K562 (cell line): ENCODE measurements at regions not wholly inside any gene's neighbourhood (a gene's known extent, or its start where the extent isn't known, plus 50 kb on each side); places are given as distances from the start of the nearest gene placed in this dataset.

Experiments
- ATAC-seq: fragments of 200-7000 bp; cut with Tn5 transposase; 3 replicates; pipeline ENCODE4 v1.9.1; 2020; ENCODE audit warnings: moderate library complexity
- BruUV-seq: library from RNA; stranded (reverse); fragments of 400-500 nt; replicated peaks from 2 replicates; lab custom pipeline; 2021; lab: Mats Ljungman, UMichigan
- CTCF ChIA-PET: fragments of 300-600 bp; formaldehyde crosslinking; extraction: SDS; loops from one replicate; lab custom pipeline; 2021; ENCODE audit warnings: low intra/inter-chr PET ratio; lab: Yijun Ruan, JAX
- POLR2A ChIA-PET: fragments of 300-600, 350-650 bp; sonication (Branson Sonifier 250); formaldehyde crosslinking; extraction: SDS; loops from one replicate; lab custom pipeline; 2021; ENCODE audit warnings: antibody characterized with exemption, inconsistent platforms; lab: Yijun Ruan, JAX
- DNase-seq, 4 experiments: peaks; one replicate each; pipeline versions ENCODE4 v3.0.0 to v3.0.0-alpha.2; 2011 to 2018; ENCODE audit warnings: low spot score in 3 of 4, mixed read lengths in 3 of 4; ENCODE audit errors: extremely low read depth in 1 of 4
- FAIRE-seq: peaks from 2 replicates; lab custom pipeline; 2011; peaks lifted over from hg19 to GRCh38; lab: Jason Lieb, UNC
- H2AFZ ChIP-seq: 2 replicates; pipeline ENCODE4 v1.6.0; 2011; ENCODE audit warnings: low read depth, low read length, control low read depth, inconsistent platforms
- H3K27ac ChIP-seq: fragments of 200-600 bp; 3 replicates; pipeline ENCODE4 v1.8.0; 2011; ENCODE audit warnings: low read depth, mild to moderate bottlenecking, control low read depth, inconsistent platforms, low read length, moderate library complexity, mixed read lengths; ENCODE audit errors: extremely low read depth
- H3K27me3 ChIP-seq, 2 experiments: fragments of 300-600 bp in 1 of 2; 2 replicates in 1 of 2; 3 replicates in 1 of 2; pipeline versions ENCODE4 v1.6.0 to v1.8.0; 2011; ENCODE audit warnings: inconsistent platforms in 2 of 2, low read length in 2 of 2, mild to moderate bottlenecking in 1 of 2, mixed read lengths in 1 of 2, moderate library complexity in 1 of 2; ENCODE audit not compliant: control insufficient read depth in 2 of 2, insufficient read depth in 2 of 2
- H3K36me3 ChIP-seq: fragments of 300-600 bp; 3 replicates; pipeline ENCODE4 v1.8.0; 2011; ENCODE audit warnings: mild to moderate bottlenecking, low read length, inconsistent platforms; ENCODE audit not compliant: control insufficient read depth, insufficient read depth
- H3K4me1 ChIP-seq, 2 experiments: fragments of 200-600 bp in 1 of 2; replicated peaks in 1 of 2; 2 replicates in 1 of 2; 3 replicates in 1 of 2; pipeline versions ENCODE4 v1.5.1 to v1.8.0; 2011; ENCODE audit warnings: inconsistent platforms in 2 of 2, low read length in 2 of 2, mild to moderate bottlenecking in 1 of 2, mixed read lengths in 1 of 2, moderate library complexity in 1 of 2; ENCODE audit not compliant: control insufficient read depth in 2 of 2, insufficient read depth in 2 of 2
- H3K4me2 ChIP-seq: 2 replicates; pipeline ENCODE4 v1.6.1; 2011; ENCODE audit warnings: low read length, control low read depth, inconsistent platforms, mixed read lengths; ENCODE audit not compliant: insufficient read depth
- H3K4me3 ChIP-seq: fragments of 200-600 bp; sonication (generic), shearing (Covaris generic); 2 replicates; pipeline ENCODE4 v1.5.1; 2016; ENCODE audit warnings: control low read depth, inconsistent platforms
- H3K79me2 ChIP-seq: fragments of 200-600 bp; 3 replicates; pipeline ENCODE4 v1.8.0; 2011; ENCODE audit warnings: low read length, inconsistent platforms; ENCODE audit not compliant: control insufficient read depth, insufficient read depth
- H3K9ac ChIP-seq, 2 experiments: 2 replicates each; pipeline versions ENCODE4 v1.6.0 to v1.6.1; 2011; ENCODE audit warnings: low read depth in 2 of 2, low read length in 2 of 2, control low read depth in 1 of 2, inconsistent platforms in 1 of 2, mild to moderate bottlenecking in 1 of 2, mixed read lengths in 1 of 2; ENCODE audit not compliant: insufficient read depth in 1 of 2
- H3K9me1 ChIP-seq: one replicate; pipeline ENCODE4 v1.6.0; 2011; ENCODE audit warnings: inconsistent platforms, mild to moderate bottlenecking, low read length, moderate library complexity; ENCODE audit not compliant: control insufficient read depth, insufficient read depth
- H3K9me3 ChIP-seq: replicated peaks from 2 replicates; pipeline ENCODE4 v1.5.1; 2011; ENCODE audit warnings: low read depth, low read length, inconsistent platforms; ENCODE audit not compliant: control insufficient read depth, insufficient read depth
- H4K20me1 ChIP-seq: replicated peaks from 2 replicates; pipeline ENCODE4 v1.6.1; 2011; ENCODE audit warnings: low read length, inconsistent platforms, mixed read lengths; ENCODE audit not compliant: control insufficient read depth, insufficient read depth
- DIDO1 ChIP-seq: fragments of 450-650 bp; IDR thresholded peaks from 2 replicates; pipeline ENCODE4 v1.6.1; 2016; ENCODE audit warnings: low read depth, missing biosample characterization, missing genetic modification characterization
- DLX4 ChIP-seq: fragments of 250-450 bp; sonication (Bioruptor Pico); IDR thresholded peaks from 2 replicates; pipeline ENCODE4 v1.6.1; 2021; ENCODE audit warnings: mild to moderate bottlenecking
- FOXJ3 ChIP-seq: sonication (generic); formaldehyde crosslinking; IDR thresholded peaks from 2 replicates; pipeline ENCODE4 v1.4.0; 2020; ENCODE audit warnings: mild to moderate bottlenecking, missing genetic modification reagents
- IRF2 ChIP-seq: sonication (generic); formaldehyde crosslinking; IDR thresholded peaks from 2 replicates; pipeline ENCODE4 v1.8.1; 2022; ENCODE audit warnings: mild to moderate bottlenecking, missing genetic modification reagents
- KDM4B ChIP-seq, 2 experiments: fragments of 450-650 bp in 1 of 2; sonication (generic) in 1 of 2; IDR thresholded peaks; 2 replicates each; pipeline ENCODE4 v1.6.1; 2016 to 2017; ENCODE audit warnings: borderline replicate concordance in 2 of 2, antibody characterized with exemption in 1 of 2, low read depth in 1 of 2, mild to moderate bottlenecking in 1 of 2
- NFIC ChIP-seq: fragments of 450-650 bp; IDR thresholded peaks from 2 replicates; pipeline ENCODE4 v1.6.1; 2017; ENCODE audit warnings: mild to moderate bottlenecking, inconsistent platforms
- PREB ChIP-seq: sonication (generic); formaldehyde crosslinking; IDR thresholded peaks from 2 replicates; pipeline ENCODE4 v1.8.1; 2023; ENCODE audit warnings: mild to moderate bottlenecking, missing genetic modification reagents
- RBM34 ChIP-seq: fragments of 200-400 bp; formaldehyde crosslinking; IDR thresholded peaks from 2 replicates; pipeline ENCODE4 v1.6.1; 2018; ENCODE audit warnings: low read length, borderline replicate concordance; ENCODE audit not compliant: insufficient read depth
- SUPT5H ChIP-seq: fragments of 450-650 bp; IDR thresholded peaks from 2 replicates; pipeline ENCODE4 v1.6.1; 2016
- TEAD4 ChIP-seq, 2 experiments: sonication (generic) in 1 of 2; formaldehyde crosslinking in 1 of 2; IDR thresholded peaks; 2 replicates each; pipeline versions ENCODE4 v1.6.1 to v1.8.0; 2012 to 2022; ENCODE audit warnings: borderline replicate concordance in 1 of 2, inconsistent platforms in 1 of 2, low read length in 1 of 2, mild to moderate bottlenecking in 1 of 2, missing genetic modification reagents in 1 of 2
- ZBTB9 ChIP-seq: fragments of 450-650 bp; formaldehyde crosslinking; IDR thresholded peaks from 2 replicates; pipeline ENCODE4 v1.4.0; 2020; ENCODE audit warnings: mild to moderate bottlenecking, moderate library complexity
- ZNF184 ChIP-seq: sonication (generic); formaldehyde crosslinking; IDR thresholded peaks from 2 replicates; pipeline ENCODE4 v1.5.0; 2020; ENCODE audit warnings: missing genetic modification reagents
- ZNF668 ChIP-seq: fragments of 250-450 bp; sonication (Bioruptor Pico); IDR thresholded peaks from 2 replicates; pipeline ENCODE4 v1.8.0; 2022; ENCODE audit warnings: mild to moderate bottlenecking, inconsistent platforms
- ZNF764 ChIP-seq: fragments of 250-450 bp; sonication (Bioruptor Pico); IDR thresholded peaks from 2 replicates; pipeline ENCODE4 v1.4.0; 2020; ENCODE audit warnings: low read depth, mild to moderate bottlenecking, moderate library complexity
- WGBS: fragments of 100-300 bp; shearing (Covaris generic); methylation state at CpG from one replicate; pipeline ENCODE4 v1.1.6; 2016; ENCODE audit warnings: low coverage, mixed read lengths; ENCODE audit not compliant: insufficient coverage; ENCODE audit errors: missing lambda C conversion rate; 5-methylcytosine and 5-hydroxymethylcytosine counted together
- in situ Hi-C: fragments of 300-500 bp; cut with MboI; formaldehyde crosslinking; loops from 4 replicates; pipeline ENCODE4 v1.15.0; 2018; ENCODE audit warnings: inconsistent platforms, mixed read lengths
- intact Hi-C: fragments of 100-400 bp; cut with micrococcal nuclease; formaldehyde crosslinking; loops from 2 replicates; pipeline ENCODE4 v1.14.2; 2022

GRCh38 chr22:47498969-47499495, 736.6 kb downstream of the TBC1D22A start:
- H4K20me1 ChIP-seq, result no peaks in the 10 kb centered on the region
- intact Hi-C loops, result no loop called here
- FAIRE-seq, result no peak
- TF ChIP-seq ZNF668 (CRISPR knock-in tag), result no peak
- TF ChIP-seq ZNF764 (CRISPR knock-in tag), result no peak
- TF ChIP-seq, all 486 proteins: peak for 0
- no peak for DNase-seq
- Histone ChIP-seq H3K9me3 (no peaks in the 10 kb centered on the region), H3K9ac (no peak overlapping the region), H3K27me3 (no peaks in the 10 kb centered on the region), H3K9me1 (no peaks in the 10 kb centered on the region), H3K4me2 (no peak overlapping the region), H3K4me3 (no peak overlapping the region), H3K36me3 (no peaks in the 10 kb centered on the region), H2AFZ (no peak overlapping the region), H3K79me2 (no peaks in the 10 kb centered on the region), H3K4me1 (no peaks in the 10 kb centered on the region), H3K27ac (no peak overlapping the region)
- ChIA-PET CTCF (no interaction called here), POLR2A (no interaction called here)
- WGBS, result 0% methylated on average over 8 of the region's 8 CpGs
- in situ Hi-C loops, result no loop called here
- no peak for ATAC-seq
- no TSS peak for BruUV-seq

DNA sequence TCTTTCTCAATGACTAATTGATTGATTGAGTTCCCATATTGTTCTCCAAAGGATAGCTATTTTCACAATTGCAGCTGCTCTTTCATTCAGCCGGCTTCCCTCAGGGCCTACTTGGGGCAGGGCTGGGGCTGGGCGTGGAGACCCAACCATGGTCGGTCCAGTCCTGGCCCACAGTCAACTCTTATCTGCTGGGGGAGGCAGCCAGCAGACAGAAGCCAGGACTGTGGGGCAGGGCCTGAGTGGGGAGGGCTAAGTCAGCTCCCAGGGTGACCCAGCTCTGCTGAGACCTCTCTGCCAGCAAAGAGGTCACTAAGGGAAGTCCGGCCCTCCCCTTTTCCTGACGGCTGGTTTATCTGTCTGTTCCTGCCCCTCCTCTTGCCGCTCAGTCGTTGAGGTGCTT, 735.2 kb downstream of the TBC1D22A start:
- TF ChIP-seq IRF2 (CRISPR knock-in tag) (no peak), ZNF184 (CRISPR knock-in tag) (no peak), ZBTB9 (CRISPR knock-in tag) (no peak), RBM34 (no peak), PREB (CRISPR knock-in tag) (no peak), DLX4 (no peak), TEAD4 (IDR thresholded peaks at IDR 0.05; ENCODE audit: low read length) (no peak), TEAD4 (CRISPR knock-in tag; IDR thresholded peaks at IDR 0.05; ENCODE audit: borderline replicate concordance) (no peak), SUPT5H (no peak), NFIC (no peak), FOXJ3 (CRISPR knock-in tag) (no peak), DIDO1 (tag) (no peak), KDM4B (IDR thresholded peaks at IDR 0.05; ENCODE audit: borderline replicate concordance in 2 of 2, low read depth in 1 of 2) (no peak)
- Histone ChIP-seq H3K79me2 (no peaks in the 10 kb centered on the region), H3K4me2 (no peak overlapping the region), H2AFZ (no peak overlapping the region), H3K4me3 (no peak overlapping the region), H4K20me1 (no peaks in the 10 kb centered on the region), H3K9ac (no peak overlapping the region), H3K27ac (no peak overlapping the region), H3K4me1 (no peaks in the 10 kb centered on the region), H3K27me3 (no peaks in the 10 kb centered on the region), H3K9me1 (no peaks in the 10 kb centered on the region), H3K9me3 (no peaks in the 10 kb centered on the region), H3K36me3 (no peaks in the 10 kb centered on the region)
- no peak for ATAC-seq
- WGBS, result 0% methylated on average over 4 of the region's 7 CpGs
- ChIA-PET POLR2A (interaction anchor here (0.9 to 1.0 kb wide), 3 partner anchors 18 to 147 kb away, joined by 3 to 4 read pairs (median 3); no protein-coding TSS in a partner anchor), CTCF (no interaction called here)
- FAIRE-seq, result no peak
- BruUV-seq, result no TSS peak
- no peak for DNase-seq
- intact Hi-C loops, result no loop called here
- in situ Hi-C loops, result no loop called here
